ENCODE measurements at regions not wholly inside any gene's neighbourhood (a gene's known extent, or its start where the extent isn't known, plus 50 kb on each side); places are given as distances from the start of the nearest gene placed in this dataset.

DNA sequence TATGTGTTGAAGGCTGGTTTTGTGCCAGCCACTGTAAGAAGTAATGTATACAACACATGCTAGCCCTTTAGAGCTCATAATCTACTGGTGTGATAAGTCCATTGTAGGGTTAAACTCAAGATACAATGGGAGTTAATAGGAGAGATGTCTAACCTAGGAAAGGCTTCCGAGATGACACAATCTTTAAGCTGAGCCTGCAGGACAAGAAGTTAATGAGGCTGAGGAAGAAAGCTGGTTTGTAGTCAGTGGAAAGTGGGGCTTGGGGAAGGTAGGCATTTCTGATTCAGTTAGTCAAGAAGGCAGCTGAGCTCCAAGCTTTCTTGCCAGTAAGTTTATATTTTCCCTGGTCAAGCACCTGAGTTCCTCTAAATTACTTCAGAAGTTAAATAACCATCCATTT lies 83.0 kb upstream of the TGFBR2 start:
- TF ChIP-seq, protein P1, sequence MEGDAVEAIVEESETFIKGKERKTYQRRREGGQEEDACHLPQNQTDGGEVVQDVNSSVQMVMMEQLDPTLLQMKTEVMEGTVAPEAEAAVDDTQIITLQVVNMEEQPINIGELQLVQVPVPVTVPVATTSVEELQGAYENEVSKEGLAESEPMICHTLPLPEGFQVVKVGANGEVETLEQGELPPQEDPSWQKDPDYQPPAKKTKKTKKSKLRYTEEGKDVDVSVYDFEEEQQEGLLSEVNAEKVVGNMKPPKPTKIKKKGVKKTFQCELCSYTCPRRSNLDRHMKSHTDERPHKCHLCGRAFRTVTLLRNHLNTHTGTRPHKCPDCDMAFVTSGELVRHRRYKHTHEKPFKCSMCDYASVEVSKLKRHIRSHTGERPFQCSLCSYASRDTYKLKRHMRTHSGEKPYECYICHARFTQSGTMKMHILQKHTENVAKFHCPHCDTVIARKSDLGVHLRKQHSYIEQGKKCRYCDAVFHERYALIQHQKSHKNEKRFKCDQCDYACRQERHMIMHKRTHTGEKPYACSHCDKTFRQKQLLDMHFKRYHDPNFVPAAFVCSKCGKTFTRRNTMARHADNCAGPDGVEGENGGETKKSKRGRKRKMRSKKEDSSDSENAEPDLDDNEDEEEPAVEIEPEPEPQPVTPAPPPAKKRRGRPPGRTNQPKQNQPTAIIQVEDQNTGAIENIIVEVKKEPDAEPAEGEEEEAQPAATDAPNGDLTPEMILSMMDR (IDR thresholded peaks at IDR 0.05) = no peak
- no peak for TF ChIP-seq POLR2A (IDR thresholded peaks at IDR 0.05)
- no peak for TF ChIP-seq POLR2AphosphoS5 (IDR thresholded peaks at IDR 0.05)

DNA sequence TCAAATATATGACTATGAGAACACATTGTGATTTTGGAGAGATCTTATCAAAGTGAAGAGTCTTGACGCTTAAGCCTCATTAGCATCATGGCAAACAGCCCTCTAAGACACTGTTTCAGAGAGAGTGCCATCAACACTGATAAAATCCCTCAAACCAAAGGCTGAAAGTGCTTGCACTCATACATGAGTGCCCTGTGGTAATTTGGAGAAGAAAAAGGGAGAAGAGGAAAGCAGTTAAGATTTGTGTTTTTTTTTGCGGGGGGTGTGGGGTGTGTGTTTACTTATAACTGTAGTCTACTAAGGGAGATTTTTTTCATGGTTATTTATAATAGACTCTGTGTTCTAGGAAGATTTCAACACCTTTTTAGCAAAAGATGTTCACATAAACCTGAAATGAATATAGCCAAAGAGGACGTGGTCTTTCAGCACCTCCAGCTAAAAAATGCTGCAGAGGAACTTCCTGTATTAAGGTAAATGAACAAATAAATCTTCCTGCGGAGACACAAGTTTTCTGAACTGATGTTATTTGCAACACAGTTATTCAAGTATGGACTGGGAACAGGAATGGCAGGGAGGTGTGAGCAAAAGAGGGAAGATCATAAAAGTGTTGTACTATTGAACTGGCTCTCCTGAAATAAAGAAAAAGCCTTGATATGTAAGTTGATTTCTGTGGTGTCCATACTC lies 81.9 kb upstream of the TGFBR2 start:
- H3K4me1 ChIP-seq (replicated peaks) = no peaks in the 10 kb centered on the region
- no peak overlapping the region for H3K27ac ChIP-seq
- DNase-seq (ENCODE audit: low spot score) = no peak
- WGBS = 15% methylated on average over 4 of the region's 4 CpGs
- intact Hi-C loops (cut with DNase I) = no loop called here
- no peak overlapping the region for H3K4me3 ChIP-seq
- no peaks in the 10 kb centered on the region for H3K27me3 ChIP-seq (replicated peaks; ENCODE audit: insufficient read depth)
- TF ChIP-seq POLR2A (IDR thresholded peaks at IDR 0.05) (no peak), POLR2AphosphoS5 (IDR thresholded peaks at IDR 0.05) (no peak)
- TF ChIP-seq, protein P1 (IDR thresholded peaks at IDR 0.05) = no peak
- H3K9me3 ChIP-seq = no peaks in the 10 kb centered on the region
- no peaks in the 10 kb centered on the region for H3K36me3 ChIP-seq

More for the DNA sequence above, 83.0 kb upstream of the TGFBR2 start:
- H3K4me3 ChIP-seq = no peak overlapping the region
- DNase-seq (ENCODE audit: low spot score) = no peak
- H3K4me1 ChIP-seq (replicated peaks) = no peaks in the 10 kb centered on the region
- intact Hi-C loops (cut with DNase I) = no loop called here
- no peaks in the 10 kb centered on the region for H3K27me3 ChIP-seq (replicated peaks; ENCODE audit: insufficient read depth)
- H3K9me3 ChIP-seq = no peaks in the 10 kb centered on the region
- H3K27ac ChIP-seq = no peak overlapping the region
- H3K36me3 ChIP-seq = no peaks in the 10 kb centered on the region
- 100% methylated on average over 1 of the region's 1 CpG for WGBS

DNA sequence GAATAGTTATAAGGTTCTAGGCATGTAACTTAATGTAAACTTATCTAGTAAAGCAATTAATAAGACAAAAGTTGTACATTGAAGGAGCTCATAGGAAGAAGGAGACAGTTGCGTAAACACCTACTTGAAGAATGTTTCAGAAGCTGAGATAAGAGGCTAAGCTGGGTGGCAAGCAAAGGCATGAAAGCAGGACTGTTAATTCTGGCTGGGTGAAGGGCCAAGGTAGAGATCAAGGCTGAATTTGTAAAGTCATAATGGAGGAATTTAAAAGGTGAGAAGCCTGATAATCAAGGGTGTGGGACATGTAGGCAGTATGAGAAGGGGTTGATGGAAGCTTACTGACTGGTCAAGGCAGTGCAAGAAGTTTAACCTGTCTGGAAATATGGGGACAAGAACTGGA lies 80.4 kb upstream of the TGFBR2 start:
- Histone ChIP-seq H3K4me3 (no peak overlapping the region), H3K4me1 (replicated peaks) (no peaks in the 10 kb centered on the region), H3K27ac (no peak overlapping the region), H3K9me3 (no peaks in the 10 kb centered on the region), H3K27me3 (replicated peaks; ENCODE audit: insufficient read depth) (no peaks in the 10 kb centered on the region), H3K36me3 (no peaks in the 10 kb centered on the region)
- intact Hi-C loops (cut with DNase I) = no loop called here
- WGBS = 90% methylated on average over 1 of the region's 1 CpG
- TF ChIP-seq, protein P1 (IDR thresholded peaks at IDR 0.05) = no peak
- TF ChIP-seq POLR2A (IDR thresholded peaks at IDR 0.05) (no peak), POLR2AphosphoS5 (IDR thresholded peaks at IDR 0.05) (no peak)
- no peak for DNase-seq (ENCODE audit: low spot score)

DNA sequence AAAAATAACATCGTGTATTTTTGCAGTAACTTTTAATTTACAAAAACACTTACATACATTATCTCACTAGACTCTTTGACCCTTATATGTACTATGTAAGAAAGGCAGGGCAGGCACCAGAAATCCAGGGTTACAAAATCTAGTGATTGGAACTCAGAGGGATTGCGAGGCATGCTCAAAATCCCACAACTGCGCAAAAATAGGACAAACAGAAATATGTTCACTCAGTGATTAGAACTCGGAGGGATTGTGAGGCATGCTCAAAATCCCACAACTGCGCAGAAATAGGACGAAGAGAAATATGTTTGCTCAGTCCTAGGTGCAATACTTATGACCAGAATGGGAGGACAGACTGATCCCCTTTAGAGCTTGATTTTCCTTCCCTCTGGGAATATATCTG lies 79.2 kb upstream of the TGFBR2 start:
- TF ChIP-seq POLR2AphosphoS5 (IDR thresholded peaks at IDR 0.05) = no peak
- TF ChIP-seq, protein P1 (IDR thresholded peaks at IDR 0.05) = no peak
- TF ChIP-seq POLR2A (IDR thresholded peaks at IDR 0.05) = no peak
- Histone ChIP-seq H3K27me3 (replicated peaks; ENCODE audit: insufficient read depth) (no peaks in the 10 kb centered on the region), H3K4me1 (replicated peaks) (no peaks in the 10 kb centered on the region), H3K9me3 (no peaks in the 10 kb centered on the region), H3K4me3 (no peak overlapping the region), H3K27ac (no peak overlapping the region), H3K36me3 (no peaks in the 10 kb centered on the region)
- DNase-seq (ENCODE audit: low spot score) = no peak
- intact Hi-C loops (cut with DNase I) = no loop called here
- WGBS = 93% methylated on average over 6 of the region's 6 CpGs

DNA sequence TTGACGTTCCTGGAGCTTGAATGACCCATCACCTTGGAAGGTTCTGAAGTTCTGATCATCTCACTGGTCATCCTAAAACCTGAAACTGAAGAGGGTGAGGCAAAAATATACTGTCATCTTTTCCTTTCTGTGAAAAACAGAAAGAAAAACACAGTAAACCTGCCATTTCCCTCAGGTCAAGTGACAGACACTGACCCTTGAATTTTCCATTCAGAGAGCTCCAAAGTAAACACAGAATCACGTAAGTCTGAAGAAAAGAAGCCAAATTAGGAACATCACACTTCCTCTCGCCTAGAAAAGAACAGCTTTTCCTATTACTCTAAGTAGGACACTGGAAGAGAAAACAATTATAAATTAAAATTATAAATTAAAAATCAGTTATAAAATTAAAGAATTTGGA lies 78.7 kb upstream of the TGFBR2 start:
- TF ChIP-seq POLR2A (IDR thresholded peaks at IDR 0.05) (no peak), POLR2AphosphoS5 (IDR thresholded peaks at IDR 0.05) (no peak)
- TF ChIP-seq, protein P1 (IDR thresholded peaks at IDR 0.05) = no peak
- no peak overlapping the region for H3K27ac ChIP-seq
- H3K9me3 ChIP-seq = no peaks in the 10 kb centered on the region
- H3K27me3 ChIP-seq (replicated peaks; ENCODE audit: insufficient read depth) = no peaks in the 10 kb centered on the region
- H3K36me3 ChIP-seq = no peaks in the 10 kb centered on the region
- no peak overlapping the region for H3K4me3 ChIP-seq
- 53% methylated on average over 3 of the region's 3 CpGs for WGBS
- no peaks in the 10 kb centered on the region for H3K4me1 ChIP-seq (replicated peaks)
- intact Hi-C loops (cut with DNase I) = no loop called here
- DNase-seq (ENCODE audit: low spot score) = no peak
